ENCODE measurements at regions not wholly inside any gene's neighbourhood (a gene's known extent, or its start where the extent isn't known, plus 50 kb on each side); places are given as distances from the start of the nearest gene placed in this dataset.

DNA sequence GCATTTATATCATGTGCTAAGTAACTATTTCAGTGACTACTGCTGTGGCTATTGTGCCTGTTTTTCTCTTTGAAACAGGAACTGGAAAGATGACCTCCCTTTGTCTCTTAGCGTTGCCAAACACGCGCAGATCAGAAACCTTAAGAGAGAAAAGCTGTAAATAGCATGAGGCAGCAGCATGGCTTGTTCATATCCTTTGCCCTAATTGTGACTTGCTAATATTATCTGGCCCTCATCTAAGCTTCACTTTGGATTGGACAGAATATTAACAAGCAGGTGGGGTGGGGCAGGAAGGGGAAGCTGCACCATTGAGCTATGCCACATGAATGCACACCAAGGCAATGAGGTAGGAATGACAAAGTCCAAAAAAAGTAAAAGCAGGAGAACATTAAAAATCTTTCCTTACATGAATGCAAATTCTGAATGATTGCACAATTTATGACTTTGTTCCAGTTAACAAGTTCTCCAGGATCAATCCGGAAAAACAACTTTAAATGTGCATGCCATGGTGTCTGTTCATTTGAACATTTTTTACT, 128.4 kb downstream of the IRS1 start:
- TF ChIP-seq, protein P1, sequence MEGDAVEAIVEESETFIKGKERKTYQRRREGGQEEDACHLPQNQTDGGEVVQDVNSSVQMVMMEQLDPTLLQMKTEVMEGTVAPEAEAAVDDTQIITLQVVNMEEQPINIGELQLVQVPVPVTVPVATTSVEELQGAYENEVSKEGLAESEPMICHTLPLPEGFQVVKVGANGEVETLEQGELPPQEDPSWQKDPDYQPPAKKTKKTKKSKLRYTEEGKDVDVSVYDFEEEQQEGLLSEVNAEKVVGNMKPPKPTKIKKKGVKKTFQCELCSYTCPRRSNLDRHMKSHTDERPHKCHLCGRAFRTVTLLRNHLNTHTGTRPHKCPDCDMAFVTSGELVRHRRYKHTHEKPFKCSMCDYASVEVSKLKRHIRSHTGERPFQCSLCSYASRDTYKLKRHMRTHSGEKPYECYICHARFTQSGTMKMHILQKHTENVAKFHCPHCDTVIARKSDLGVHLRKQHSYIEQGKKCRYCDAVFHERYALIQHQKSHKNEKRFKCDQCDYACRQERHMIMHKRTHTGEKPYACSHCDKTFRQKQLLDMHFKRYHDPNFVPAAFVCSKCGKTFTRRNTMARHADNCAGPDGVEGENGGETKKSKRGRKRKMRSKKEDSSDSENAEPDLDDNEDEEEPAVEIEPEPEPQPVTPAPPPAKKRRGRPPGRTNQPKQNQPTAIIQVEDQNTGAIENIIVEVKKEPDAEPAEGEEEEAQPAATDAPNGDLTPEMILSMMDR (IDR thresholded peaks at IDR 0.05; ENCODE audit: poor library complexity): no peak
- no peak for TF ChIP-seq EZH2phosphoT487 (IDR thresholded peaks at IDR 0.05; ENCODE audit: low read depth, severe bottlenecking, unreplicated experiment)

Measured in hepatocyte (in vitro differentiated cells).